ENCODE measurements at regions not wholly inside any gene's neighbourhood (a gene's known extent, or its start where the extent isn't known, plus 50 kb on each side); places are given as distances from the start of the nearest gene placed in this dataset.
A peak's percentile ranks its signal among the peaks of the same experiment; 100 is the strongest.
"Not testable (repeated sequence)": the region's sequence is repeated elsewhere in the genome, so short reads cannot be mapped to it uniquely, and the experiment has no call there.

DNA sequence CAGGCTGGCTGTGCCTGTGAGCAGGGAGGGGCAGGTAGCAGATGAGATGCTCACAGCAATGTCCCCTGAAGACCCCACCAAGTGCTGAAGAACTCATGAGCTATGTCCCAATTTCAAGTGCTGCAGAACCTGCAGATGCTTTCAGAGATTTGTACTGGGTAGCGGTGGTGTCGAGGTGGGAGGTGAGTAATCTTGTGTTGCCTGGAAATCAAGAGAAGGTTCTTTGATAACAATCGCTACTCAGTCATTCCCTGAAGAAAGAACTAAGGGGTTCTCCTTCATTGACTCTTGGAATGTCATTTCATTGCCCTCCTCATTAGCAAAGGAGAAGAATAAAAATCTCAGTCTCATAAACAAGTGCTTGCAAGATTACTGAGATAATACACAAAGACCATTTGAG is 246.4 kb downstream of the EMX2 start:
- DNase-seq (ENCODE audit: low read depth in 3 of 3): no peak

DNA sequence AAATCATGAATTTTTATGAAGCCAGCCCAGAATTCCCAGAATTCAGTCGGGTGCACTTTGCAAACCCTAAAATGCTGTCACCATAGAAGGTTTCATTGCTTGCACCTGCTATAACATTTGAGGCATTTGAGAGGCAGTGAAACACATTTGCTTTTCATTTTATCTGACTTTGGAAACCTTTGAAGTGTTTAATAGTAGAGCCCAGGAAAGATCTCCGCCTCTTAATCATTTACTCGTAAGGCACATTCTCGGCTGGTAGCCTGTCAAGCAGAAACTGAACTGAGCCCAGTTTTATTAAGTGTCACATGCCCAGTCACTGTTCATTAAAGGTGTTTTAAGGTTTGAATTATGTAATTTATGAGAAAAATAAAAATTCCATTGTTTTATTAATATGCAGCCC is 247.6 kb downstream of the EMX2 start:
- no peak for DNase-seq (ENCODE audit: low read depth in 3 of 3)

DNA sequence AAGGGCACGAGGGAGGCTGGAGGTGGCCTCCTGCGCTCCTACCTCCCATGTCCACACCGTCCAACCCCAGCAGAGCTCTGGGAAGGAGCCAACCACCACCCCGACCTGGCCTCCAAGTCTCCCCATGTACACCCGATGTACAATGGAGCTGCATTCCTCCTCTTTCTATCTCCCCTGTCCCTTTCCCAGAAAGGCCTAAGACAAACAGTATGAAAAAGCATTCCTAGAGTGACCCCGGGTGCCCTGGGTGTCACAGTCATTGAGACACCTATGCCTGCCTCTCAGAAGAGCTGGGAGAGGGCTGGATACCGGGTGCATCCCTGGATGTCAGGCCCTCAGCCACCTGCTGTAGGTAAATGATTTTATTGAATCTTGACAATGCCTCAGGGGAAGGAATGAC is 248.1 kb downstream of the EMX2 start:
- DNase-seq (ENCODE audit: low read depth in 3 of 3): no peak

- DNase-seq (ENCODE audit: low read depth in 3 of 3): no peak
Measured at GRCh38 chr10:117792214-117792613, 249.7 kb downstream of the EMX2 start.

GRCh38 chr10:117796130-117796745 is 250.5 kb downstream of the RAB11FIP2 start:
- no peak for DNase-seq (ENCODE audit: low read depth in 3 of 3)

DNA sequence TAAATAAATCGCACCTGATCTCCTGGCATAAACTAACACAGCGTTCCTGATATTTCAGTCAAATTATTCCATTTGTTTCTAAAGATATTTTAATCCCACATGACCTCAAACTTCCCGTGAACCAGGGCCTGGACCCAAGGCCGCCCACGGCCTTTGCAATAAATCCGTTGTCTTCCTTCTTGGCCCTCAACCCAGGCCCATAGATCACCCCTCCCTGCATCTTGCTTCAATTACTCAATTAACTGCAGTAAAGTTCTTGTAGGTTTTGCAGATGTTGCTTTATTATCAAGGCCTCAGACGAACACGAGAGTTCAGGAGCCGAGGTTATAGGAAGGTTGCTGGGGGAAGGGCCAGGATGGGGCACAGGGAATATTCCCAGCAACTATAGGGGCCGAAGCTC is 249.4 kb downstream of the RAB11FIP2 start:
- no peak for DNase-seq (ENCODE audit: low read depth in 3 of 3)

DNA sequence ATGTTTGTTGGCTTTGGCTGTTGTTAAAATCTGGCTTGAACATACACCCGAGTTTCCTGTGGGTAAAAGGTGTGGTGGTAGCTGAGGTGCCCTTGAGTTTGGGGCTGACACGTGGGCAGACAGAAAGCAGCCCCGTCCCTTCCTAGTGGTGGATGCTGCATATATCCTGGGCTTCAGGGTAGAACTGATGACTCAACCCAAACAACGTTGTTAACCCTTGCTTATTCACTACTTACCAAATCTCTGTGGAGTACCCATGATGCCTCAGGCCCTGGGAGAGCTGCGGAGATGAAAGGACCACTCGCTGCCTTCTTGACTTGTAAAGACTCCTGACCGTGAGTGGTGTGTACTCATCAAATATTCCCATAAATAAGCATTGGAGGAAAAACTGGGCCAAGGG is 245.1 kb downstream of the RAB11FIP2 start:
- no peak for DNase-seq (ENCODE audit: low read depth in 3 of 3)

GRCh38 chr10:117804470-117805011 is 242.2 kb downstream of the RAB11FIP2 start:
- no peak for DNase-seq (ENCODE audit: low read depth in 3 of 3)

- DNase-seq (ENCODE audit: low read depth in 3 of 3): no peak
Measured at GRCh38 chr10:117805139-117805538, 241.6 kb downstream of the RAB11FIP2 start.

GRCh38 chr10:117807441-117807840 is 239.3 kb downstream of the RAB11FIP2 start:
- no peak for DNase-seq (ENCODE audit: low read depth in 3 of 3)

- not testable (repeated sequence) for DNase-seq (ENCODE audit: low read depth in 3 of 3)
Measured at GRCh38 chr10:117815816-117816215, 230.9 kb downstream of the RAB11FIP2 start.

DNA sequence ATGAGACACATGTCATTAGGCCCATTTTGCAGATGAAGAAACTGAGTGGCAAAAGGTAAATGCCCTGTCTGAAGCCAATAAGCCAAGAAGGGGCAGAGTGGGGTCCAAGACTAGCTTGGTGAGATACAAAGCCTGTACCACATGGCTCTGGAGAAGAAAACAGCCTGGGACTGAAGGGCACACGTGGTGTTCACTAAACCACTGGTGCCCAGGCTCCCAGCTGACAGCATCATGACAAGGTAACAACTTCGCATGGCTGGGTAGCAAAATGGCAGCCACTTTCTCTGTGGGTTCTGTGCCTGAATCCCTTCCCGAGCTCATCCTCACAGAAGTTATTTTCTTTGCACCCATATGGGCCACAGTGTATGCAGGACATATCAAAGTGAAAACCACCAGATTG is 229.6 kb downstream of the RAB11FIP2 start:
- DNase-seq (ENCODE audit: low read depth in 3 of 3): no peak

- no peak for DNase-seq (ENCODE audit: low read depth in 3 of 3)
Measured at GRCh38 chr10:117818721-117819120, 228.0 kb downstream of the RAB11FIP2 start.

- no peak for DNase-seq (ENCODE audit: low read depth in 3 of 3)
Measured at GRCh38 chr10:117819304-117819703, 227.4 kb downstream of the RAB11FIP2 start.

DNA sequence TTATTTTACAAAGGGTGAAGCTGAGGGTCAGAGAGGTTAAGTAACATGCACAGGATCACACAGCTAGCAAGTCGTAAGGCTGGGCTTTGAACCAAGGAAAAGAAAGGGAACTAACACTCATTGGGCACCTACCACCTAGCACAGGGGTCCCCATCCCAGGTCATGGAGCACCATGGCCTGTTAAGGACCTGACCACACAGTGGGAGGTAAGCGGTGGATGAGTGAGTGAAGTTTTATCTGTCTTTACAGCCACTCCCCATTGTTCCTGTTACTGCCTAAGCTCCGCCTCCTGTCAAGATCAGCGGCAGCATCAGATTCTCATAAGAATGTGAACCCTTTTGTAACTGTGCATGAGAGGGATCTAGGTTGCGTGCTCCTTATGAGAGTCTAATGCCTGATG is 222.8 kb downstream of the RAB11FIP2 start:
- DNase-seq (ENCODE audit: low read depth in 3 of 3): no peak

- DNase-seq (ENCODE audit: low read depth in 3 of 3): no peak
Measured at GRCh38 chr10:117830205-117830604, 216.5 kb downstream of the RAB11FIP2 start.

DNA sequence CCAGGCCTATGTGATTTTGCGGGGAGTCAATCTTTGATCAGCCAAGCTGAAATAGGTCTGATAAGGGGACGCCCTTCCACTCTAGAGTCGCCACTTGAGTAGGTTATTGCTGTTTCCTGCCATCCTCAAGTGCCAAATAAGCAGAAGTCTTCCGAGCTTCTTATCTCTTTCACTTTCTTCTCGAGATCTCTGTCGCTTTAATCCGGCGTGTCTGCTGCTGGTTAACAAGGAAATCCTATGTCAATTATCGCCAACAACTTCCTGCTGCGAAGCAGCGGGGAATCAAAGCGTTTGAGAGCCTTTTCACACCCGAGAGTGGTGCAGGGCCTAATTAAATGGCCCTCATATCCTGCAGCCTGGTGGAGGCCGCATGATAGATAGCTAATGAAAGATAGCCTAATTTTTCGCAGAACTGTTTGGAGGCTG is 215.9 kb downstream of the RAB11FIP2 start:
- peak in 1 of 3 donors; percentile 3 for DNase-seq (ENCODE audit: low read depth in 3 of 3)

GRCh38 chr10:117838500-117839498 is 207.9 kb downstream of the RAB11FIP2 start:
- not testable (repeated sequence) for DNase-seq (ENCODE audit: low read depth in 3 of 3)

GRCh38 chr10:117856426-117856825 is 190.3 kb downstream of the RAB11FIP2 start:
- DNase-seq (ENCODE audit: low read depth in 3 of 3): not testable (repeated sequence)

DNA sequence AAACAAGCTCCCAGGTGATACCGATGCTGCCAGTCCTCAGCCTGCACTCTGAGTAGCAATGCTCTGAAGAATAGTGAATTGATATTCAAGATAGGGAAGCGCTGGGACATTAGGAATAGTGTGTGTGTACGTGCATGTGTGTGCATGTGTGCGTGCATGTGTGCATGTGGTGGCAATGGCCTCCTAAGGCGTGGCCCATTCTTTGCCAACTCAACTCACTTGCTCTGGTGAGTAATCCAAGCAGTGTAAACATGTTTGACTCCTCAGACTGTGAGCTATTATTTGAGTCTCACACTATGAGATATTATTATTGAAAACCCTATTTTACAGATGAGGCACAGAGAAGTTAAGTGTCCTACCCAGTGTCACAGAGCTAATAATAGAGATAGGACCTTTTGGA is 186.6 kb downstream of the RAB11FIP2 start:
- DNase-seq (ENCODE audit: low read depth in 3 of 3): no peak

GRCh38 chr10:117860823-117861222 is 185.9 kb downstream of the RAB11FIP2 start:
- DNase-seq (ENCODE audit: low read depth in 3 of 3): no peak

DNA sequence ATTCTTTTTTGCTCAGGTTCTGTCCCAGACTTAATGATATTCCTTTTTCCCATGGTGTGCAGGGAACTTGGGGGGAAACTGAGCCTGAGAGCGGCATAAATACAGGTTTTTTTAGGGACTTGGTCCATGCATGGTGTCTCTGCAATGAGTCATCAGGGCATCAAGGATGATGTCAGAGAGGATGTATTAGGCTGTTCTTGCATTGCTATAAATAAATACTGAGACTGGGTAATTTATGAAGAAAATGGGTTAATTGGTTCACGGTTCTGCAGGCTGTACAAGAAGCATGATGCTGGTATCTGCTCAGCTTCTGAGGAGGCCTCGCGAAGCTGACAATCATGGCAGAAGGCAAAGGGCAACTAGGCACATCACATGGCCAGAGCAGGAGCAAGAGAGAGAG is 185.4 kb downstream of the RAB11FIP2 start:
- DNase-seq (ENCODE audit: low read depth in 3 of 3): no peak

DNA sequence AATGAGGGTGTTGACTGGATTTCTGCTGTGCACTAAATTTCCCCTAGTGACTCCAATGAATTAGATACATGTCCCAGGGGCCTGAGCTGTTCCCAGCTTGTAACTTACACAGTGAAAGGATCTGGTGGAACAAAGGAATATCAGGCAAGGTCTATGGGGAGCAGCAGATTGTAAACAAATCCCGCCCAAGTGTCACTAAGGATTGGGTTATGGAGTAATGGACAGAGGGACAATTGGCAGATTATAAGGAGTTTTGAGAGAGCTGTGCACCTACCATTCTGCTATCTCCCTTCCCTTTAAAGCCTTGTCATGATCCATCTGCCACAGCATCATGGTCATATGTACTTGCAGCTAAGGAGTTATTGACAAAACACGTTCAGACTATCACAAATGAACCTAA is 183.0 kb downstream of the RAB11FIP2 start:
- no peak for DNase-seq (ENCODE audit: low read depth in 3 of 3)
